ENCODE measurements at regions not wholly inside any gene's neighbourhood (a gene's known extent, or its start where the extent isn't known, plus 50 kb on each side); places are given as distances from the start of the nearest gene placed in this dataset.

- Histone ChIP-seq H3K27ac (ENCODE audit: low read depth in 2 of 2, low read length in 1 of 2) (no peak overlapping the region), H3K79me2 (ENCODE audit: insufficient read depth) (no peaks in the 10 kb centered on the region), H3K36me3 (replicated peaks in 1 of 2; ENCODE audit: control insufficient read depth in 1 of 2, insufficient read depth in 2 of 2, low read length in 1 of 2) (no peaks in the 10 kb centered on the region), H3F3A (replicated peaks; ENCODE audit: insufficient read depth) (no peaks in the 10 kb centered on the region), H2AFZ (ENCODE audit: low read depth) (no peak overlapping the region), H3K4me1 (ENCODE audit: control insufficient read depth in 1 of 2, insufficient read depth in 2 of 2, low read depth in 1 of 2, low read length in 1 of 2) (no peaks in the 10 kb centered on the region), H3K9ac (no peak overlapping the region), H3K9me2 (no peaks in the 10 kb centered on the region), H3K4me3 (ENCODE audit: low read depth in 2 of 2, low read length in 1 of 2) (no peak overlapping the region), H3K27me3 (ENCODE audit: insufficient read depth) (no peaks in the 10 kb centered on the region), H4K20me1 (ENCODE audit: insufficient read depth) (no peaks in the 10 kb centered on the region), H3K4me2 (no peak overlapping the region), H3K9me3 (no peaks in the 10 kb centered on the region)
- WGBS (ENCODE audit: low lambda C conversion rate), result 29% methylated on average over 2 of the region's 2 CpGs
- TF ChIP-seq TAF1 (IDR thresholded peaks at IDR 0.05; ENCODE audit: borderline replicate concordance, low read depth, low read length) (no peak), FOXJ3 (CRISPR knock-in tag; IDR thresholded peaks at IDR 0.05) (no peak), JUND (IDR thresholded peaks at IDR 0.05) (no peak)
- DNase-seq, result no peak
- CTCF ChIA-PET, result no interaction called here
- POLR2A ChIA-PET, result no interaction called here
Observed at GRCh38 chr2:17095340-17095739, 422.9 kb downstream of the RAD51AP2 start.

- H3K36me3 ChIP-seq (replicated peaks in 1 of 2; ENCODE audit: control insufficient read depth in 1 of 2, insufficient read depth in 2 of 2, low read length in 1 of 2), result no peaks in the 10 kb centered on the region
- no peaks in the 10 kb centered on the region for H3F3A ChIP-seq (replicated peaks; ENCODE audit: insufficient read depth)
- H3K4me1 ChIP-seq (ENCODE audit: control insufficient read depth in 1 of 2, insufficient read depth in 2 of 2, low read depth in 1 of 2, low read length in 1 of 2), result peaks cover 0 to 5% of the 10 kb centered on the region in 2 experiments; a peak in 1 of 4 replicates
- no peak overlapping the region for H3K27ac ChIP-seq (ENCODE audit: low read depth in 2 of 2, low read length in 1 of 2)
- no peak overlapping the region for H3K9ac ChIP-seq
- no peak overlapping the region for H3K4me3 ChIP-seq (ENCODE audit: low read depth in 2 of 2, low read length in 1 of 2)
- no peaks in the 10 kb centered on the region for H3K27me3 ChIP-seq (ENCODE audit: insufficient read depth)
- no peak overlapping the region for H3K4me2 ChIP-seq
- no peak for DNase-seq
- TF ChIP-seq ELF1 (IDR thresholded peaks at IDR 0.05) (no peak), TCF12 (IDR thresholded peaks at IDR 0.05) (no peak), RXRA (IDR thresholded peaks at IDR 0.05; ENCODE audit: borderline replicate concordance, low read depth) (no peak), USF2 (IDR thresholded peaks at IDR 0.05; ENCODE audit: borderline replicate concordance, low read depth, low read length) (no peak), REST (IDR thresholded peaks at IDR 0.05; ENCODE audit: low read depth, low read length) (no peak), POLR2AphosphoS5 (IDR thresholded peaks at IDR 0.05; ENCODE audit: low read depth, low read length) (no peak), TAF1 (IDR thresholded peaks at IDR 0.05; ENCODE audit: borderline replicate concordance, low read depth, low read length) (no peak), RAD21 (IDR thresholded peaks at IDR 0.05; ENCODE audit: low read length) (no peak), FOXJ3 (CRISPR knock-in tag; IDR thresholded peaks at IDR 0.05) (no peak), EP300 (IDR thresholded peaks at IDR 0.05; ENCODE audit: borderline replicate concordance in 1 of 2, low read depth in 1 of 2, low read length in 1 of 2) (no peak)
- H2AFZ ChIP-seq (ENCODE audit: low read depth), result no peak overlapping the region
- no peaks in the 10 kb centered on the region for H3K79me2 ChIP-seq (ENCODE audit: insufficient read depth)
- 8% methylated on average over 1 of the region's 1 CpG for WGBS (ENCODE audit: low lambda C conversion rate)
- ChIA-PET CTCF (interaction anchor here (1.5 kb wide), 1 partner anchor 12 kb away, joined by 4 read pairs; no protein-coding TSS in a partner anchor), POLR2A (no interaction called here)
- no peaks in the 10 kb centered on the region for H3K9me3 ChIP-seq
- H4K20me1 ChIP-seq (ENCODE audit: insufficient read depth), result no peaks in the 10 kb centered on the region
- H3K9me2 ChIP-seq, result no peaks in the 10 kb centered on the region
Observed at GRCh38 chr2:17093712-17094111, 424.5 kb downstream of the RAD51AP2 start.
